ENCODE measurements at regions not wholly inside any gene's neighbourhood (a gene's known extent, or its start where the extent isn't known, plus 50 kb on each side); places are given as distances from the start of the nearest gene placed in this dataset.
"Not testable (repeated sequence)": the region's sequence is repeated elsewhere in the genome, so short reads cannot be mapped to it uniquely, and the experiment has no call there.

DNA sequence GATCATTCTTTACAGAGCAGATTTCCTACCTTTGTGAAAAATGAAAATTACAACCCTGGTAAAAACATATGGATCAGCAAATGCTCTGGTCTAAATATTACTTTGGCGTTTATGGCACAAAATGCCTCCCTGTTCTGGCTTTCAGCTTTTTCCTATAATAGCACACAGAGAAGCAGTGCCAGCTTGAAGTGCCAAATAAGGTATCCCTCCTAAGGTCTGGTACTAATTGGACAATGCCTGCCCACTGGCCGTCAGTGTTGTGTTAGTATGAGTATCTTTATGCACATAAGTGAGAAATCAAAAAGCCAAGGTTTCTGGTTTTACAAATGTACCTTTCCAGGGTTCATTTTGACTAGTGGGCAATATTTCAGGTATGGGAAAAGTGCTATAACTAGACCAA lies 1293.7 kb upstream of the FAM98A start:
- no peak for DNase-seq

DNA sequence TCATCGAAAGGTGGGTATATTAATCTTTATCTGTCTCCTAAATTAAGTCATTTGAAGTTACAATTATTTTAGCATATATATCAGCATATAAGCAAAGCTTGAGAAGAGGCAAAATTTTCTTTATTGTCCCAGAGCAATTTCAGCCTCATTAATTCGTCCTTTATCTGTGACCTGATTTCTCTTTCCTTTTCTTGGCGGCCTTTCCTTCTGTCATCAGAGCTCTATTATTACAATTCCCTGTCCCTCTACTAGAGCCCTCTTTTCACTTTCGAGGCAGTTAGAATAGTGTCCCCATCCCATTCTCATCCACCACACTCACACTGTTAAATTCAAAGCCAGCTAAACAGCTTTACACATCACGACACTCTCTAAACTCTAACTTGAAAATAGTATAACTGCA lies 1293.2 kb upstream of the FAM98A start:
- DNase-seq, result no peak

DNA sequence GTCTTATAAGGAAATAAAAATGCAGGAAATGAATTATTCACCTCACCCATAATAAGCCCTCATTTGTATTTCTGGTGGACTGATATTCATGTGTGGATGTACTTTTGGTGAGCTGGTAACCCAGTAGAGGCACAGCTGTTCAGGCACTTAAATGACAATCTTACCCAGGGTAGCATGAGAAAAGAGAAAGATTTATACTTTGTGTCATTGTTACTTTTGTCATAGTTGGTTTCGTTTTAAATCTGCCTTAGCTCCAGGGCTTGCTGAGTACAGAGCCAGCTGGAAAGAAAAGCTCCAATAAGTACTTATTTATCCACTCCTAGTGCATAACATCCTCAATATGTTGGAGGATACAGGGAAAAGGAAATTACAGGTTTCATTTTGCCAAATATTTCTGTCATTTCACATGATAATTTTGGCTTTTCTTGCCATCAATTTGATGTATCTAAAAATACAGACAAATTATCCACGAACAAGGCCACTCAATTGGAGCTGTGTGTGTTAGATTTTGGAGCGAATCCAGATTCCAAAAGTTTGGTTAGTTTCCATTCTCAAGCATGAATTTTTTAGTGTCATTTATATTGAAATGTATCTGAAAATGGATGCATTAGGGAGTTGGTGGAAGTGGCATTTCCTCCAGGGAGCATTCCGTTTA lies 1276.1 kb upstream of the FAM98A start:
- DNase-seq, result no peak

DNA sequence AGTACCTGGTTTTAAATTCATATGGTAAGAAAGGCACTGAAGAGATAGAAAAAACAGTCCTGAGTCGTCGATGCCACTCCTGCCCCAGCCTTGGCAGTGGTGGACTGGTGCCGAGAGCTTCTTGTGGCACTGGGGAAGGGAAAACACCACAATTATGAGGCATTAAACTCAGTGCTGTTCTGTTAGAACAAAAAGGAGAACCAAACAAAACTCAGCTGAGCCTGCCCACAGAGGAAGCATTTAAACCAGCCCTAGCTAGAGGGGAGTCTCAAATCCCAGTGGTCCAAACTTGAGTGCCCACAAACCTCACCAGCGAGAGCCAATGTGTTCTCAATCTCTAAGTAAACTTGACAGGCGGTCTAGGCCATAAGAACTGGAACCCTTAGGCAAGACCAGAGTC lies 1254.5 kb upstream of the FAM98A start:
- no peak for DNase-seq

DNA sequence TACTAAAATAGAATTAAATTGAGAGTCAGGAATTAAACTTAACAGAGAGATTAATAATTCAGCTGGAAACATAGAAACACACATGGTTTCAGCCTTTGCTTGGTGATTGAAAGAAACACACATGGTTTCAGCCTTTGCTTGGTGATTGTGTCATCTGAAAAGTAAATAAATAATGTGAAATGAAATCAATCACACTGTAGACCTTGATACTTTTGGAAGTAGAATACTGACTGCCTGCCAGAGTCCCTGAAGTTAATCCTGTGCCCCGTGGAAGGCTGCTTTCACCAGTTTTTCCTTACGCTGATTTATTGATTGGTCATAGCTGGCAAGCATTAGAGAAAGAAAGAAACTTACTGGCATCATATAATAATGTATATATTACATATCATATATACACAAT lies 1252.7 kb upstream of the FAM98A start:
- no peak for DNase-seq

DNA sequence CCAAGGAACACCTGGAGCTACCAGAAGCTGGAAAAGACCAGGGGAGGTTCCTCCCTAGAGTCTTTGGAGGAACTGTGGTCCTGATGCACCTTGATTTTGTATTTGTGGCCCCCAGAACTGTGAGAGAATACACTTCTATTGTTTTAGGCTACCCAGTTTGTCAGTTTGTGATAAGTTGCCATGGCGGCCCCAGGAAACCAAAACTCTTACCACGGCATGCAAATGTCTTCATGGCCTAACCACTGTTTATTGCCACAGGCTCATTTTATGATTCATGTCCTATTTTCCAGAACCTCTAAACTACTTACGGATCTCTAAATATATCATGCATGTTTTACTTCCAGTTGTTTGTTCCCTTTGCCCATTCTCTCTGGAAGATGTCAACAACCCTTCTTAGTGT lies 1250.7 kb upstream of the FAM98A start:
- DNase-seq, result no peak

DNA sequence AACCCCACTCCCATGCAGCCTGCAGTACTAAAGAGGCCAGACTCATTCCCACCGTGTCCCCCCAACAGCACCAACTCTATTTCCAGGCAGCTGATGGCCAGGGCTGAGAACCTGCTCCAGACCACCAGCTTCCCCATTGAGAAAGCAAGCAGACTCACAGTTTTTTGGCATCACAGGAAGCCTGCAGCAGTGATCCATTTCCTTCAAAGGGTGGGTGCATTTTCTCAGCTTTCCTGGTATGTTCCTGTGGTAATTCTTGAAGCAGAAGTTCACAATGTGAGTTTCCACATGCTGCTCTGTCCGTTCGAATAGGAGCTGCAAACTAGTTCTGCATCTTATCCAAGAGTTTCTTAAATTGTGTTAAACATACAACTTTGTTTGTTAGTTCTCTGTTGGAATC lies 1249.6 kb upstream of the FAM98A start:
- no peak for DNase-seq

DNA sequence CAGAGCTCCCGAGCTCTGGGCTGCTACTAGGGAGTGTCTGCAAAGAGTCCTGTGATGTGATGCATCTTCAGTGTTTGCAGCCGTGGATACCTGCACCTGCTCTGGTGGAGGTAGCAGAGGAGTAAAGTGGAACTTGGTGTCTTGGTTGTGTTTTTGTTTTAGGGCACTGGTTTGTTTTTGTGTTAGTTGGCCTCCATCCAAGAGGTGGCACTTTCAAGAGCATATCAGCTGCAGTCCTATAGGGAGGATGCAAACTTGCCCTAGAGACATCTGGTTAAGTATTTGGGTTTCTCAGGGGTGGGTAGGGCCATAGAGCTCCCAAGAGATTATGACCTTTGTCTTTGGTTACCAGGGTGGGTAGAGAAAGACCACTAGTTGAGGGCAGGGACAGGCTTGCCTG lies 1249.0 kb upstream of the FAM98A start:
- no peak for DNase-seq

DNA sequence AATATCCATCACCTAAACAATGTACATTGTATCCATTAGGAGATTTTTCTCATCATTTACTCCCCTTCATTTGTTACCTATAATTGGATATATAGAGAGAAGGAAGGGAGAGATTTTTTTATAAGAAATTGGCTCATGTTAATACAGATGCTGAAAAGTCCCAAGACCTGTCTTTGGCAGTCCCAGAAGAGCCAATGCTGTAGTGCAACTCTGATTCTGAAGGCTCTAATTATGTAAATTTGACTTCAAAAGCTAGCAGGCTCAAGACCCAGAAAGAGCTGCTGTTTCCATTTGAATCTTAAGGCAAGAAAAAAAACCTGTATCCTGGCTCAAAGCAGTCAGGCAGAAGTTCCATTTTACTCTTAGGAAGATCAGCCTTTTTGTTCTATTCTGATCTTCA lies 1245.5 kb upstream of the FAM98A start:
- DNase-seq, result no peak

DNA sequence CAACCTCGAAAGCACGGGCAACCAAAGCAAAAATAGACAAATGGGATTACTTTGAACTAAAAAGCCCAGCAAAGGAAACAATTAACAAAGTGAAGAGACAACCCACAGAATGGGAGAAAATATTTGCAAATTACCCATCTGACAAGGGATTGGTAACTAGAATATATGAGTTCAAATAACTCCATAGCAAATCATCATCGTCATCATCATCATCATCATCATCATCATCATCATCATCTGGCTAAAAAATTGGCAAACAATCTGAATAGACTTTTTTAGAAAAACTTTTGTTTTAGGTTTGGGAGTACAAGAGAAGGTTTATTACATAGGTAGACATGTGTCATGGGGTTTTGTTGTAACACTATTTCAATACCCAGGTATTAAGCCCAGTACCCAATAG lies 1239.3 kb upstream of the FAM98A start:
- no peak for DNase-seq

DNA sequence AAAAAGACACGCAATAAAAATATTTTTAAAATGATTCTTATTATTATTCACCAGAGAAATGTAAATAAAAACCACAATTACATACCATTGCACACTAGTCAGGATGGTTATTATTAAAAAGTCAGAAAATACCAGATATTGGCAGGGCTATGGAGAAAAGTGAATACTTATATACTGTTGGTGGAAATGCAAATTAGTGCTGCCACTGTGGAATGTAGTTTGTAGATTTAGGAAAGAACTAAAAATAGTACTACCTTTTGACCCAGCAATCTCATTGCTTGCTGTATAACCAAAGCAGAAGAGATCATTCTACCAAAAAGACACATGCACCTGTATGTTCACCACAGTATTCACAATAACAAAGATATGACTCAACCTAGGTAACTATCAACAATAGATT lies 1237.3 kb upstream of the FAM98A start:
- no peak for DNase-seq

DNA sequence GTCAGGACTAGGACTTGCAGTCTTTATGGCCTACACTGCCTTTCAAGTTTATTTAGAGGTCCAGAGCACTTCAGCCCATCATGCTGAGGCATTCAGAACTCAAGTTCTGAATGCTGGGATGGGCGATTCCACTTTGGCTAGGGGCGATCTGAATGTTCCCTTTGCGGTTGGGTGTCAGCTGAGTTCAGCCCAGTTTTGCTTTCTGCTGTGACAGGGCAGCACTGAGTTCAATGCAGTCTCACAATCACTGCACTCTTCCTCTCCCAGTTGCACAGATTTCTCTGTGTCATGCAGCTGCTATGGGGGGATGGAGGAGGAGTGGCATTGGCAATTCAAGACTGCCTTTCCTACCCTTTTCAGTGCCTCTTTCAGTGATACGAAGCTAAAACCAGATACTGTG lies 1232.0 kb upstream of the FAM98A start:
- no peak for DNase-seq

DNA sequence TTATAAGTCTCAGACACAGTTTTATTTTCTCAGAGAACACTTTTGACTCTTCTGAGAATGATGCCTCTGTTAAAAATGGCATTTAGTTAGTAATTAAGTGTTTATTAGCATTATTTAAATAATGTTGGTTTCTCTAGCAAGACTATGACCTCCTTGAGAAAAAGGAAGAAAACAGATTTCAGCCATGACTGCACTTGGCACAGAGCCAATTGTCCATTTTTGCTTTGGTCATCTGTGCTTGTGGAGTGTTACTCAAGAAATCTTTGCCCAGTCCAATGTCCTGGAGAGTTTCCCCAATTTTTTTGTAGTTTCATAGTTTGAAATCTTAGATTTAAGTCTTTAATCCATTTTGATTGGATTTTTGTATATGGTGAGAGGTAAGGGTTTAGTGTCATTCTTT lies 1229.4 kb upstream of the FAM98A start:
- no peak for DNase-seq

DNA sequence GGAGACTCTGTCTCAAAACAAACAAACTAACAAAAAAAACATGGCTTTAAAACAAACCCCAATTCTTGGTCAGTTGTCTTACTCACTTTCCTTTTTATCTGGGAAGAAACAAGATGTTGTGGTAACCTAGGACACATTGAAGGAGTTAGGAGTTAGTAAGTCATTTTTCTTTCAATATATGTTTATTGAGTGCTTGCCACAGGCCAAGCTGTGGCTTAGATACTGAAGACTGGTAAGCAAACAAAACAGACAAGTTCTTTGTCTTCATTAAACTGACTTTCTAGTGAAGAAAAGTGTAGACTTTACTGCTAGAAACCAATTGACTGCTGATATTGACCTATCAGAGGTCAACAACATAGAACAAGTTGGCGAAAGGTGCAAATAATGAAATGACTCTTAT lies 1228.3 kb upstream of the FAM98A start:
- DNase-seq, result no peak

DNA sequence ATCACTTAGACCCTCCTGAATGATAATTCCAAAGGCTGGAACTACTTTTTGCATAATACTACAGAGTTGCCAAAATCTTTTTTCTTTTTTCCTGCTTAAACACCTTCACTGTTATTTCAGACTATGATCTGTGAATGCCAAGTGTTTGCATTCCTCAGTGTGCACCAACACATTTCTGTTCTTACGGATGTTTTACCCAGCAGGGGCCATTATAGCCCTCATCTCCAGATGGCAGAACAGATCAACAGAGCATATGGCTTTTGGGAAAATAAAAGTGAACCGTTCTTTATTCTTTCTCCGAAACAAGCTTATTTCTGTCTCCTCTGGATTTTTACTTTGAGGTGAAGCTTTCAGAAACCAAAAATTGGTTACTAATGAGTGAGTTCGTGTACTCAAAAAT lies 1226.6 kb upstream of the FAM98A start:
- no peak for DNase-seq

DNA sequence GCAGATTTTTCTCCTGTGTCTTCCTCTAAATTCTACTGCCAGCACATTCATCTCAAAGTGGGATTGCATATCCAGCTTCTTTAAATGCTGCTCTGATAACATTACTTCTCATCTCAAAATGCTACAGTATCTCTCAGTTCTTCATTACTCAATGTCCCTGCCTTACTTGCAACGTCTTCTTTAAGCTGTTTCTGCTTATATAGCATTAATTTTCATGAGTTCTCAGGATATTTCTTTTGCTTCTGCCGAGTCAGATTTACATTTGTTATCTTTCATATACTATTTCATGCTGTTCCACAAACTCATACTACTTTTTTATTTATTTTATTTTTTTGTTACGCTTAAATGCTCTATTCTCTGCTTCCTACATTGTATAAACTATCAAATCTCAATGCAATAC lies 1223.5 kb upstream of the FAM98A start:
- no peak for DNase-seq

DNA sequence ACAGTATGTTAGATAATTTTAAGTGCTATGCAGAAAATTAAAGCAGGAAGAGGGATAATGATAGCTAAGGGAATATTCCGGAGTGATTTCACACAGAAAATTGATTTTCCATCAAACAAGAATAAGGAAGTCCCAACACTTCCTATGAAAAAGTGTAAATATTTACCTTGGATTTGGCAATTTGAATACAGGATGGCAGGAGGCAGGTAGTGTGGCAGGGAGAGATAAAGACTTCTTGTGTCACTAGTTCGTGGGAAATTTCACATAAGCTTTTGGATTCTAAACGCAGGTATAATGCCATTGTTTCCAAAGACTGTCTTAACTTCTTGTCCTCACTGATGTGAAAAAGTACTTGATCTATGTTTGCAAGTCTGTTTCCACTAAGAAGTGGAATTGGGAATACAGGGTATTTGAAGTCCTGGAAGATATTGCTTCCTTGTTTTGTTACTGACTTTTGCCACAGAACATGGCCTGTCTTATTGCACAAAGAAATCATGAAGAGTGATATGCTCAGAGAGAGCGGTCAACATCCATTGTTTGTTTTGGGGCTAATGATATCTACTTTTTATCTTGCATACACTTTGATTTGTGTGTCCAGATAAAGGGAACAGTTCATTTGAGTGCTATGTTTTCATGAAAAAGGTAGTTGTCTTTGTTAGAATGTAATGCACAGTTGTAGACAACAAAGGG lies 1216.1 kb upstream of the FAM98A start:
- no peak for DNase-seq

DNA sequence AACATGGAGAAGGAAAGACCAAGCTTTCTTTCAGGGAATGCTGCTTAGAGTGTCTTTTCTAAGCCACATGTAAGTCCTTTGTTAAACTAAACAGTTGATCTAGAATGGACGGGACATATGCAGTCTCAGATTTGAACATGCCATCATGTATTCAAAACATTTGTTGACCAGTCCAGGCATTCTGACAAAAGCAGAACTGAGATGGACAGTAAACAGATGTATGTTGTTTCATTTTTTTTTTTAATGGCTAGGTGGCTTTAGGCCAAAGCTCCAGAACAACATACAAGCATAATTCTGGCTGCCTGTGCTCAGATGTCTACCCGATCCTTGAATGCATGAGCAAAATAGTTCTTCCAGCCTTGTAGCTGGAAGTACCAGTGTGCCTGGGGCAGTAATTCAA lies 1211.4 kb upstream of the FAM98A start:
- DNase-seq, result no peak

DNA sequence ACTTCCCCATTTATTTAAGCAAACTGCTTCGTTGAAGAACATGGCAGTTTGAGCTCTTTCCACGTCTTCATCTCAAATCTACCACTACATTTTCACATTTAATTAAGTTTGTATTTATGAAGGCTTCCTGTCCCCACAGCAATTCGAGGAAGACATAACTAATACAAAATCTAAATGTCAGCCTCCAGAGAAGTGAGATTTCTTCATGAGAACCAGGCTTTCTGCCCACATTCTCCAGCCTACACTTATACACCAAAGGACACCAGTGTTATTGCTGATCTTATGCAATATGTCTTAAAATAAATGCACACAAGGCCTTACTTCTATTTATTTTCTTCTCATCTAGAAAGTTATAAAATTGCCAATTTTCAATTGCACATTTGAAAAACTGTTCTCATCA lies 1209.3 kb upstream of the FAM98A start:
- DNase-seq, result peak; percentile 3 to 33

DNA sequence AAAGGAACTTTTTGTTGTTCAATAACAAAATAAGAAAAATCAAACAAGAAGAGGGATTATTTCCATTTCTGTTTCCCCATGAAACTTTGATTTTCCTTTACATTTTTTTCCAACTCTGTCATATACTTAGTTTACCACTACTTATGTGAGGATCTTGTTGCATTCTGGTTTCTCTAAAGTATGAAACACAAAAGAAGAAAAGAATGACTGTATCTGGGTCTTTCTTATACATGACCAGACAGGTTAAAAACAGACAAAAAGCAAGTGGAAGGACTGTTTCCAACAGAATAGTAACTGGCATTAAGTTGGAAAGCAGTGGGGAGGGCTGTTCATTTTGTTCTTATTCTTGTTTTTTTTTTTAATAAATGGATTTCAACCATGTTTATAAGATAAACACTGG lies 1207.8 kb upstream of the FAM98A start:
- no peak for DNase-seq

DNA sequence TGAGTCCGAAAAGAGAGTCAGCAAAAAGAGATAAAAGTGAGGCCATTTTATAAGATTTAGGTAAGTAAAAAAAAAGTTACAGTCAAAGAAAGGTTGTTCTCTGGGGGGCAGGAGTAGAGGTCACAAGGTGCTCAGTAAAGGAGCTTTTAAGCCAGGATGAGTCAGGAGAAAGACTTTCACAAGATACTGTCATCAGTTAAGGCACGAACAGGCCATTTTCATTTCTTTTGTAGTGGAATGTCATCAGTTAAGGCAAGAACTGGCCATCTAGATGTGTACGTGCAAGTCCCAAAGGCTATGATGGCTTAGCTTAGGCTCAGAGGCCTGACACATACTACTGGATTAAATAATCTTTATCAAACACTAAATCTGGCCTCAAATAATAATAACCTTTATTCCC lies 1207.3 kb upstream of the FAM98A start:
- no peak for DNase-seq

DNA sequence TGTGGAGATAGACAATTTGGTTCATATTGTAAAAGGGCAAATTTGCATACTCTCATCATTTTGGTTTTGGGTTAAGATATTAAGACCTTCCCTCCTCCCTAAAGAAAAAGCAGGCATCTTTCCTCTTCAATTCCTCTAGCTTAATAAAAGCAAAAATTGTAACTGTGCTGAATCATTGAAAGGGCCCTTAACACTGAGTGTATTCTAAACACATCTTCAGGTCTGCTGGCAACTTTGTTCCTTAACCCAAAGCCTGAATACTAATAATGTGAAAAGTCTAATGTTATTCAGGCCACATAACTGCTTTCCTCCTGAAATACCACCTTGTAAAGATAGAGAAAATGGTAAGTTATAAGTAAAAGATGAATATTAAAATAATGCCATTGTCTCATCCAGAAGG lies 1200.5 kb upstream of the FAM98A start:
- DNase-seq, result no peak

DNA sequence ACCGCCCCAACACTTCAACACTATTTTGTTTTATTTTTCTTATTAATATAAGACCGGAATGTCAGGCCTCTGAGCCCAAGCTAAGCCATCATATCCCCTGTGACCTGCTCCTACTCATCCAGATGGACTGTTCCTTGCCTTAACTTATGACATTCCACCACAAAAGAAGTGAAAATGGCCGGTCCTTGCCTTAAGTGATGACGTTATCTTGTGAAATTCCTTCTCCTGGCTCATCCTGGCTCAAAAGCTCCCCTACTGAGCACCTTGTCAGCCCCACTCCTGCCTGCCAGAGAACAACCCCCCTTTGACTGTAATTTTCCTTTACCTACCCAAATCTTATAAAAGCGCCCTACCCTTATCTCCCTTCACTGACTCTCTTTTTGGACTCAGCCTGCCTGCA lies 1196.5 kb upstream of the FAM98A start:
- DNase-seq, result not testable (repeated sequence)

DNA sequence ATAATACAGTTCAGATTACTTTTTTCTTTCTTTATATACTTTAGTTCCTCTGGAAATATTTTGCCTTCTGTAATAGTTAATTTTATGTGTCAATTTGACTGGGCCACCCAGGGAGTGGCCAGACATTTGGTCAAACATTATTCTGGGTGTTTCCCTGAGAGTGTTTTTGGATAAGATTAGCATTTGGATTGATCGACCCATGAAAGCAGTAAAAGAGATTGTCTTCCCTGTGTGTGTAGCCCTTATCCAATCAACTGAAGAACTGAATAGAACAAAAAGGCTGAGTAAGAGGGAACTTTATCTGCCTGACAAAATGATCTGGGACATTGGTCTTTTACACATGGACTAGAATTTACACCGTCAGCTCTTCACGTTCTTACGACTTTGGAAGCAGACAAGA lies 1190.1 kb upstream of the FAM98A start:
- DNase-seq, result no peak

DNA sequence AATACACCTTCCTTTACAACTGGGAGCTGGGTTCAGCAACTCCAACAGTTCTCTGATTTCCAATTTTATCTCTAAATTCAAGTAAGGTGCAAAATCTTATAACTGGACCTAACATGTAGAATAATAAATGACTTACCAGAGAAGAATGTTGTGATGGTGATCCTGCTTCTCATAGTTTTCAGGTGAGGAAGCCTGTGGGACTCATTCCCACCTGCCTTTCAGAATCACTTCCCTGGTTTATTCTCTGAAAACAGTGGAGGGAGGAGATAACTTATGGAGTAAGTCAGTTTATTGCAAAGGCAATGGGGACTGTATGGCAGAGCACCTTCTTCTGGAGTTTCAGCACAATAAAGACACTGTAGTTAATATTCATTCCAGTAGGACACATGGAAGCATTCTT lies 1188.2 kb upstream of the FAM98A start:
- no peak for DNase-seq

All from inflammatory macrophage treated with lipopolysaccharide for 1 hour (primary cell).